ENCODE measurements at regions not wholly inside any gene's neighbourhood (a gene's known extent, or its start where the extent isn't known, plus 50 kb on each side); places are given as distances from the start of the nearest gene placed in this dataset.

GRCh38 chr11:116579031-116579653, 193.6 kb downstream of the BUD13 start:
- TF ChIP-seq CTCF (conservative IDR thresholded peaks at IDR 0.05; ENCODE audit: low read depth in 2 of 2) (no peak), EZH2 (IDR thresholded peaks at IDR 0.05; ENCODE audit: low read depth, unreplicated experiment) (no peak), POLR2AphosphoS5 (IDR thresholded peaks at IDR 0.05; ENCODE audit: low read depth) (no peak), ETS1 (IDR thresholded peaks at IDR 0.05) (no peak), REST (IDR thresholded peaks at IDR 0.05; ENCODE audit: unreplicated experiment) (no peak), CREB1 (CRISPR knock-in tag; IDR thresholded peaks at IDR 0.05; ENCODE audit: low read depth) (no peak)
